Tibial nerve (tissue), 4 donors: ENCODE measurements at regions not wholly inside any gene's neighbourhood (a gene's known extent, or its start where the extent isn't known, plus 50 kb on each side); places are given as distances from the start of the nearest gene placed in this dataset.

Source experiments
- DNase-seq, 2 donors: peaks; one replicate each; pipeline ENCODE4 v3.0.0-alpha.2; 2019; ENCODE audit warnings: low spot score in 2 of 2
- H3K27ac ChIP-seq, 4 donors: fragments of 200-600 bp; sonication (generic) in 3 of 4; one replicate each; pipeline ENCODE4 v1.5.1; 2017 to 2019; ENCODE audit warnings: mild to moderate bottlenecking in 1 of 4
- H3K27me3 ChIP-seq, 2 donors: fragments of 200-600 bp; sonication (generic) in 1 of 2; one replicate each; pipeline versions ENCODE4 v1.5.1 to v1.6.0; 2017 to 2019
- H3K36me3 ChIP-seq, 3 donors: fragments of 200-600 bp; sonication (generic); one replicate each; pipeline ENCODE4 v1.5.1; 2018 to 2019
- H3K4me1 ChIP-seq, 4 donors: fragments of 200-600 bp; sonication (generic) in 3 of 4; one replicate each; pipeline ENCODE4 v1.5.1; 2017 to 2019
- H3K4me3 ChIP-seq, 4 donors: fragments of 200-600 bp; sonication (generic) in 3 of 4; one replicate each; pipeline ENCODE4 v1.5.1; 2017 to 2019; ENCODE audit warnings: mild to moderate bottlenecking in 1 of 4, moderate library complexity in 1 of 4
- H3K9me3 ChIP-seq, 4 donors: fragments of 200-600 bp; sonication (generic) in 3 of 4; one replicate each; pipeline ENCODE4 v1.5.1; 2017 to 2019
- CTCF ChIP-seq, 5 experiments: fragments of 200-600 bp in 3 of 5; fragments of 450-650 bp in 2 of 5; sonication (generic) in 3 of 5; IDR thresholded peaks; one replicate each; pipeline ENCODE4 v1.5.1; 2016 to 2019; ENCODE audit warnings: antibody characterized with exemption in 5 of 5, mild to moderate bottlenecking in 3 of 5, moderate library complexity in 2 of 5
- EP300 ChIP-seq, 2 donors: sonication (generic); formaldehyde crosslinking; IDR thresholded peaks; one replicate each; pipeline ENCODE4 v1.6.1; 2017; ENCODE audit warnings: antibody characterized with exemption in 2 of 2, mild to moderate bottlenecking in 1 of 2
- POLR2A ChIP-seq, 2 donors: fragments of 450-650 bp; IDR thresholded peaks; one replicate each; pipeline ENCODE4 v1.6.1; 2017; ENCODE audit warnings: antibody characterized with exemption in 2 of 2, mild to moderate bottlenecking in 2 of 2, moderate library complexity in 2 of 2
- WGBS, 2 donors: methylation state at CpG; one replicate each; pipeline ENCODE4 v1.1.5; 2018; 5-methylcytosine and 5-hydroxymethylcytosine counted together

DNA sequence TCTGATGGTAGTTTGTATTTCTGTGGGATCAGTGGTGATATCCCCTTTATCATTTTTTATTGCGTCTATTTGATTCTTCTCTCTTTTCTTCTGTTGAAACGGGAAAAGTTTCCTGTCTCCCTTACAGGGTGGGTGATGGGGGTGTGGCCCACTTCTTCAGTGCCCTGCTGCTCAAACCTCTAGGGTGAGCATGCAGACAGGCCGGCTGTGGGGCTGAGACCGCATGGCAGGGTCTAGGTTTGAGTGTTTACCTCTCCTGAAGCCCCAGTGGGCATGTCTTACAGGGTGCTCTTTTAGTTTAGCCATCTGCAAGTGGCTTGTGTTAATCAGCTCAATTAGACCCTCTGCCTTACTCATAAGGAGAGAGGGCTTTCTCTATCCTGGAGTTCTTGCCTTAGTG lies 450.0 kb upstream of the EPHA3 start:
- H3K4me3 ChIP-seq = no peak overlapping the region
- TF ChIP-seq EP300 (IDR thresholded peaks at IDR 0.05) (no peak), CTCF (IDR thresholded peaks at IDR 0.05) (no peak), POLR2A (IDR thresholded peaks at IDR 0.05) (no peak)
- H3K9me3 ChIP-seq = peaks cover 0 to 9% (median 0%) of the 10 kb centered on the region in 4 donors
- no peaks in the 10 kb centered on the region for H3K36me3 ChIP-seq
- no peaks in the 10 kb centered on the region for H3K4me1 ChIP-seq
- WGBS, 2 donors = 94 to 97% methylated on average over 4 of the region's 4 CpGs
- DNase-seq = no peak
- no peaks in the 10 kb centered on the region for H3K27me3 ChIP-seq
- no peak overlapping the region for H3K27ac ChIP-seq

- Histone ChIP-seq H3K27ac (no peak overlapping the region), H3K36me3 (no peaks in the 10 kb centered on the region), H3K9me3 (peaks cover 0 to 3% (median 0%) of the 10 kb centered on the region in 4 donors), H3K27me3 (no peaks in the 10 kb centered on the region), H3K4me1 (no peaks in the 10 kb centered on the region), H3K4me3 (no peak overlapping the region)
- WGBS, 2 donors = 40 to 50% methylated on average over 3 of the region's 3 CpGs
- no peak for DNase-seq
- no peak for TF ChIP-seq POLR2A (IDR thresholded peaks at IDR 0.05)
- TF ChIP-seq EP300 (IDR thresholded peaks at IDR 0.05) = no peak
- no peak for TF ChIP-seq CTCF (IDR thresholded peaks at IDR 0.05)
Observed at GRCh38 chr3:88661433-88661824, 446.0 kb upstream of the EPHA3 start.

DNA sequence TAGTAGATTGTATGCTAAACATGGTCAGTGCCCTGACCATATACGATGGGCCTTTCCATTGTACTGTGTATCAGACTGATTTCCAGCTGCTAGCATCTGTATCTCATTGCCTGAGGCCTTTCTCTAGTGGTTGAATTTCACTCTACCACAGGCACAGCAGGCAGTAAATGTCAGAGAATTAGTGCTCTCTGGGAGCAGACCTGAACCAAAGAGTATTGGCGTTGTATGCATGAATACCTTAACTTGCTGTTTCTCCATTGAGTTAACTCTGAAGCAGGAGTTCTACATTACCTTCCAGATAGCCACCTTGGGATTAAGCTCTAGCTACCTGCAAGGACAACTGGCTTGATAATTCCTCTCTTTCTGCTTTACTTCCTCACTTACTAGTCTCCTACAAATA lies 439.2 kb upstream of the EPHA3 start:
- DNase-seq = no peak
- Histone ChIP-seq H3K4me3 (no peak overlapping the region), H3K9me3 (no peaks in the 10 kb centered on the region), H3K4me1 (no peaks in the 10 kb centered on the region), H3K27ac (no peak overlapping the region), H3K27me3 (no peaks in the 10 kb centered on the region), H3K36me3 (no peaks in the 10 kb centered on the region)
- WGBS, 2 donors = 69 to 74% methylated on average over 2 of the region's 2 CpGs
- TF ChIP-seq POLR2A (IDR thresholded peaks at IDR 0.05) (no peak), CTCF (IDR thresholded peaks at IDR 0.05) (no peak), EP300 (IDR thresholded peaks at IDR 0.05) (no peak)

- DNase-seq = no peak
- Histone ChIP-seq H3K36me3 (no peaks in the 10 kb centered on the region), H3K27me3 (no peaks in the 10 kb centered on the region), H3K4me3 (no peak overlapping the region), H3K9me3 (peaks cover 0 to 4% (median 0%) of the 10 kb centered on the region in 4 donors), H3K4me1 (no peaks in the 10 kb centered on the region), H3K27ac (no peak overlapping the region)
- TF ChIP-seq EP300 (IDR thresholded peaks at IDR 0.05) (no peak), POLR2A (IDR thresholded peaks at IDR 0.05) (no peak), CTCF (IDR thresholded peaks at IDR 0.05) (no peak)
- 73 to 88% methylated on average over 3 of the region's 3 CpGs for WGBS, 2 donors
Observed at GRCh38 chr3:88671573-88671972, 435.8 kb upstream of the EPHA3 start.

- Histone ChIP-seq H3K9me3 (peaks cover 0 to 4% (median 0%) of the 10 kb centered on the region in 4 donors), H3K4me3 (no peak overlapping the region), H3K27me3 (no peaks in the 10 kb centered on the region), H3K4me1 (no peaks in the 10 kb centered on the region), H3K27ac (no peak overlapping the region), H3K36me3 (no peaks in the 10 kb centered on the region)
- WGBS, 2 donors = 80 to 86% methylated on average over 1 of the region's 1 CpG
- no peak for TF ChIP-seq POLR2A (IDR thresholded peaks at IDR 0.05)
- TF ChIP-seq EP300 (IDR thresholded peaks at IDR 0.05) = no peak
- TF ChIP-seq CTCF (IDR thresholded peaks at IDR 0.05) = no peak
- DNase-seq = no peak
Observed at GRCh38 chr3:88677298-88677697, 430.1 kb upstream of the EPHA3 start.
